HG03442 (cell line): ENCODE measurements at regions not wholly inside any gene's neighbourhood (a gene's known extent, or its start where the extent isn't known, plus 50 kb on each side); places are given as distances from the start of the nearest gene placed in this dataset.

Experiments used
- ATAC-seq: cut with Tn5 transposase; IDR thresholded peaks from one replicate; pipeline ENCODE4 v1.9.1; 2021; ENCODE audit warnings: mild to moderate bottlenecking, moderate library complexity; ENCODE audit not compliant: unreplicated experiment

- ATAC-seq, result no peak
Measured at GRCh38 chr6:47934023-47934422, 152.2 kb downstream of the OPN5 start.

DNA sequence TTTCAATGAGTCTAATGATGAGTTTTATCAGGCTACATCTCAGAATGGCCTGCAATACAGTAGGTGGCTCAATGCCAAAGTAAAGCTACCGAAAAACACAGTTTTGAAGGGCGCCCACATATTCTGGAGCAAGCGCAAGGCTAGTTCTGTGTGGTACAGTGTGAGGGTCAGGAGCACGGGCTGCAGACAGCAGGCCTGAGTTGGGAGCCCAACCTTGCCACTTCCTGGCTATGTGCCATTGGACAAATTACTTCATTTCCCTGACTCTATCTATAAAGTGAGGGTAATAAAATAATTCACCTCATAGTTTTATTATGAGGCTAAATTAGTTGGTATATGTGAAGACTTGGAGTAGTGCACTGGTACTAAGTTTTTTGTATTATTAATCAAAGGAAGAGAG lies 150.7 kb downstream of the OPN5 start:
- no peak for ATAC-seq

DNA sequence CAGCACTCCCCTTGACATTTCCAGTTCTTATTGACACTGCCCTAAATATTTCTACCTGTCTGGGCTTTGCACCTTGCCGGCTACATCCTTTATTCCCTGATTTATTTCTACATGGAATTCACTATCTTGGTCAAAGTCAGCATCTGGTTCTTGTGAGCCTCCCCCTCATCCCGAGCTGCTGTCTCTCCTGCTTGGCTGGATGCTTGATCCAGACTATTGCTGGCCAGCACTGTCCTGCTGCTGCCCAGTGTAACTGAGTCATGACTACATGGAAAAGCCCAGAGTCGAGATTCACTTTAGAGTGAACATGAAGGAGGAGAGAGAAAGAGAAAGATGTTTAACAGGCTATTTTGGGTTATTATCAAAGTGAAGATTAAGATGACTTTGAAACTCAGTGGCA lies 142.2 kb downstream of the OPN5 start:
- no peak for ATAC-seq

- ATAC-seq, result no peak
Measured at GRCh38 chr6:47922391-47922790, 140.6 kb downstream of the OPN5 start.

- no peak for ATAC-seq
Measured at GRCh38 chr6:47919875-47920274, 138.0 kb downstream of the OPN5 start.

- ATAC-seq, result no peak
Measured at GRCh38 chr6:47917811-47918210, 136.0 kb downstream of the OPN5 start.

DNA sequence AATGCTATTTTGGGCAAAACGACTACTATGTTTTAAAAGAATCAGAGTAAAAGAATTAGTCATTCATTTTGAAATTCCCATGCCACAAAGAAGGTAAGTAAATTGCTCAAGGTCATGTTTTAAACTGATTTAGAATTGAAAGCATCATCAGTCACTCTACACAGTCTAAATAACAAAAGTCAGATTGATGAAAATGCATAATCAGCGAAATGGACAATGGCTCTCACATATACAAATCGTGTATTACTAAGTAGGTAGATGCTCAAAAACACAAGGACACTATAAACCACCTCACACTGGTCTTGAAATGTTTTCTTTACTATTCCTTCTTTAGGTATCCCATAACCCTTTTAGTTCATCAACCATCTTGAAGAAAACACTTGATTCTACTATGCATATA lies 135.4 kb downstream of the OPN5 start:
- ATAC-seq, result no peak

DNA sequence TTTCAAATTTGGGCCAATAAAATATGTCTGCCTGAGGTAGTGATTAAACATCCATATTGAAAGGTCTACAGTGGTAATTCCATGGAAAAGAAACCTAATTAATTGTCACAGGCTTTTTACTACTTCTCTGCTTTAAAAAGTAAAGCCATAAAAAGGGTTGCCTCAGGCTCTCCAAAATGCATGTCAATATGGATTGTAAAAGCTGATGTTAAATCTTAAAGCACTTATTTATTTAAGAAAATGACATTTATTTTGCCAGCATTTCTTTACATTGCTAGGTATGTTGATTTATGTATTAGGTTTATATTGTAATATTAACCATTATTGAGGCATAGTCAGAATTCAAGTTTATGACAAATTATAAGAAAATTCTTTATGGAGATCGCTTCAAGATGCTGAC lies 133.2 kb downstream of the OPN5 start:
- no peak for ATAC-seq

- ATAC-seq, result no peak
Measured at GRCh38 chr6:47908271-47908670, 126.4 kb downstream of the OPN5 start.

DNA sequence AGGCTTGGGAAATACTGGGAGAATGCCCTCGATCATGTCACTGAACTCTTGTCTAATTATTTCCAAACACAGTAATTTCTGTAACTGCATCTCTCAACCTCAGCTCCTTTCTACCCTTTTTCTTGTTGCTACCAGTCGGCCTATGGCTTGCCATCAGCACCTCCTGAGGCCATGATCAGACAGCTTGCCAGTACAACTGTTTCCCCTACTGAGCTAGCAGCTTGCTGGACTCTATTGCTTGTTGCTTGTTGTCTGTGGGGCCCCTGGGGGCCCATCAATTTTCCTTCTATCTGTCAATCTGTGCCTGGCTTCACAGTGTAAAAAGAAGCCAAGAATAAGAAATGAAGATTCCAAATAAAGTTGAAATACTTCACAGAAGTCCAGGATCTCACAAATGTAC lies 123.9 kb downstream of the OPN5 start:
- no peak for ATAC-seq

GRCh38 chr6:47897247-47897646 lies 115.4 kb downstream of the OPN5 start:
- ATAC-seq, result no peak

DNA sequence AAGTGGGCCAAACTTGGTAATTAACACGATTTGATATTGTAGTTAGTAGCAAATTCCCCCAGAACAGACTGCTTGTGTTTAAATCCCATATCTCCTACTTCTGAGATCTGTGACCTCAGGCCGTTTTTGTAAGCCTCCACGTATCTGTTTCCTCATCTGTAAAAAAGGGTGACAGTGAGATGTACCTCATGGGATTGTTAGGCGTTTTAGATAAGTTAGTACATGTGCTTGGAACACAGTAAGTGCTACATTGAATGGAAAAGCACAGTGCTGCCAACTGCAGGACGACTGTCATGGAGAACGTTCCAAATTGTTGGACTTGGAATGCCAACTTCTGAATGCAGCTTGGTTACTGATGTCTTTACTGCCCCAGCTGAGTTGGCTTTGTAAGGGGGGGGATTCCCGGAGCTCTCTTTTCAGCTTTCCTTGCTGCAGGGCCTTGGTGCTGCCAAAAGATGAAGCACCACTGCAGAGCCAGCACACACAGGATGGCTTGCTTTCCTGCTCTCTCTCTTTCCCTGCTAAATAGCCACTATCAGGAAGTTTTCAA lies 108.6 kb downstream of the OPN5 start:
- no peak for ATAC-seq

GRCh38 chr6:47879015-47879414 lies 97.2 kb downstream of the OPN5 start:
- no peak for ATAC-seq
